H9 (cell line): ENCODE measurements at regions not wholly inside any gene's neighbourhood (a gene's known extent, or its start where the extent isn't known, plus 50 kb on each side); places are given as distances from the start of the nearest gene placed in this dataset.

Source experiments
- DNase-seq: peaks from one replicate; pipeline ENCODE4 v3.0.0-alpha.2; 2017
- H2AFZ ChIP-seq: one replicate; pipeline ENCODE4 v1.6.1; 2013; ENCODE audit warnings: mild to moderate bottlenecking, low read length, control low read depth, moderate library complexity
- H2AK5ac ChIP-seq: 2 replicates; pipeline ENCODE4 v1.6.1; 2013; ENCODE audit warnings: low read length, control low read depth, mixed read lengths; ENCODE audit not compliant: insufficient read length
- H2BK120ac ChIP-seq: one replicate; pipeline ENCODE4 v1.6.1; 2013; ENCODE audit warnings: low read depth, mild to moderate bottlenecking, low read length, control low read depth, inconsistent platforms; ENCODE audit not compliant: poor library complexity, severe bottlenecking
- H2BK12ac ChIP-seq: 2 replicates; pipeline ENCODE4 v1.6.1; 2013; ENCODE audit warnings: low read length, control low read depth, mixed read lengths, low read depth; ENCODE audit not compliant: insufficient read length
- H2BK15ac ChIP-seq: 2 replicates; pipeline ENCODE4 v1.6.1; 2013; ENCODE audit warnings: low read depth, low read length, control low read depth
- H2BK20ac ChIP-seq: one replicate; pipeline ENCODE4 v1.6.1; 2013; ENCODE audit warnings: low read depth, mild to moderate bottlenecking, low read length, control low read depth, inconsistent platforms; ENCODE audit not compliant: poor library complexity, severe bottlenecking
- H2BK5ac ChIP-seq: 2 replicates; pipeline ENCODE4 v1.6.1; 2013; ENCODE audit warnings: low read length, control low read depth, mixed read lengths; ENCODE audit not compliant: insufficient read length
- H3K14ac ChIP-seq: 2 replicates; pipeline ENCODE4 v1.6.1; 2013; ENCODE audit warnings: low read length, control low read depth; ENCODE audit not compliant: insufficient read depth
- H3K18ac ChIP-seq: 2 replicates; pipeline ENCODE4 v1.6.1; 2013; ENCODE audit warnings: low read depth, mild to moderate bottlenecking, mixed read lengths, low read length, control low read depth; ENCODE audit not compliant: insufficient read length
- H3K23ac ChIP-seq: 2 replicates; pipeline ENCODE4 v1.6.1; 2013; ENCODE audit warnings: low read length, control low read depth, mixed read lengths, low read depth; ENCODE audit not compliant: insufficient read length
- H3K23me2 ChIP-seq: 2 replicates; pipeline ENCODE4 v1.6.1; 2013; ENCODE audit warnings: low read depth, mild to moderate bottlenecking, mixed read lengths, low read length, control low read depth; ENCODE audit not compliant: insufficient read length, poor library complexity, severe bottlenecking
- H3K27ac ChIP-seq: 2 replicates; pipeline ENCODE4 v1.5.1; 2013; ENCODE audit warnings: low read length, control low read depth, mixed read lengths, low read depth; ENCODE audit not compliant: insufficient read length
- H3K27me3 ChIP-seq: 2 replicates; pipeline ENCODE4 v1.6.1; 2013; ENCODE audit warnings: low read length, control low read depth, inconsistent platforms; ENCODE audit not compliant: insufficient read depth
- H3K4ac ChIP-seq: 2 replicates; pipeline ENCODE4 v1.6.1; 2013; ENCODE audit warnings: low read depth, mild to moderate bottlenecking, control low read depth, inconsistent platforms, low read length, moderate library complexity
- H3K4me1 ChIP-seq: 2 replicates; pipeline ENCODE4 v1.6.1; 2013; ENCODE audit warnings: low read length, control low read depth, inconsistent platforms; ENCODE audit not compliant: insufficient read depth
- H3K4me2 ChIP-seq: 2 replicates; pipeline ENCODE4 v1.6.1; 2013; ENCODE audit warnings: low read length, control low read depth, mixed read lengths; ENCODE audit not compliant: insufficient read length, insufficient read depth
- H3K56ac ChIP-seq: 2 replicates; pipeline ENCODE4 v1.6.1; 2013; ENCODE audit warnings: low read depth, mild to moderate bottlenecking, mixed read lengths, low read length, control low read depth; ENCODE audit not compliant: insufficient read length
- H3K79me1 ChIP-seq: 2 replicates; pipeline ENCODE4 v1.6.1; 2013; ENCODE audit warnings: low read depth, mild to moderate bottlenecking, moderate library complexity, low read length, control low read depth, inconsistent platforms; ENCODE audit not compliant: insufficient read depth, poor library complexity, severe bottlenecking
- H3K79me2 ChIP-seq: 2 replicates; pipeline ENCODE4 v1.6.1; 2013; ENCODE audit warnings: low read length, control low read depth, inconsistent platforms; ENCODE audit not compliant: insufficient read depth
- H3K9ac ChIP-seq: 2 replicates; pipeline ENCODE4 v1.6.1; 2013; ENCODE audit warnings: low read length, control low read depth, mixed read lengths; ENCODE audit not compliant: insufficient read length; ENCODE audit errors: extremely low read depth
- H3K9me3 ChIP-seq: one replicate; pipeline ENCODE4 v1.6.1; 2013; ENCODE audit warnings: low read depth, low read length, inconsistent platforms; ENCODE audit not compliant: control insufficient read depth
- H3T11ph ChIP-seq: one replicate; pipeline ENCODE4 v1.6.1; 2013; ENCODE audit warnings: mild to moderate bottlenecking, low read length, control low read depth, inconsistent platforms
- H4K20me1 ChIP-seq: one replicate; pipeline ENCODE4 v1.6.1; 2013; ENCODE audit not compliant: control insufficient read depth, insufficient read length, insufficient read depth
- H4K5ac ChIP-seq: 2 replicates; pipeline ENCODE4 v1.6.1; 2013; ENCODE audit warnings: low read depth, mild to moderate bottlenecking, mixed read lengths, low read length, control low read depth; ENCODE audit not compliant: insufficient read length
- H4K8ac ChIP-seq: replicated peaks from 2 replicates; pipeline ENCODE4 v1.6.1; 2013; ENCODE audit warnings: low read length, control low read depth, mixed read lengths, low read depth; ENCODE audit not compliant: insufficient read length
- H4K91ac ChIP-seq: 2 replicates; pipeline ENCODE4 v1.6.1; 2013; ENCODE audit warnings: low read depth, mild to moderate bottlenecking, moderate library complexity, mixed read lengths, low read length, control low read depth; ENCODE audit not compliant: insufficient read length
- H3K27ac Mint-ChIP-seq, 3 experiments: 2 replicates in 2 of 3; 3 replicates in 1 of 3; pipeline ENCODE4 v1.8.0; 2020 to 2021; ENCODE audit warnings: mixed read lengths in 3 of 3, mild to moderate bottlenecking in 1 of 3, moderate library complexity in 1 of 3
- H3K27me3 Mint-ChIP-seq: 2 replicates; pipeline ENCODE4 v1.8.0; 2021; ENCODE audit warnings: low read depth, mild to moderate bottlenecking, moderate library complexity, mixed read lengths
- H3K36me3 Mint-ChIP-seq, 3 experiments: 2 replicates in 2 of 3; 3 replicates in 1 of 3; pipeline ENCODE4 v1.8.0; 2020 to 2021; ENCODE audit warnings: low read depth in 3 of 3, mixed read lengths in 3 of 3; ENCODE audit not compliant: insufficient read depth in 1 of 3
- H3K4me1 Mint-ChIP-seq, 2 experiments: 2 replicates each; pipeline ENCODE4 v1.8.0; 2020; ENCODE audit warnings: mixed read lengths in 2 of 2
- H3K4me3 Mint-ChIP-seq, 2 experiments: 2 replicates in 1 of 2; 3 replicates in 1 of 2; pipeline ENCODE4 v1.8.0; 2020 to 2021; ENCODE audit warnings: mild to moderate bottlenecking in 2 of 2, mixed read lengths in 2 of 2, moderate library complexity in 1 of 2
- H3K9me3 Mint-ChIP-seq, 2 experiments: 2 replicates in 1 of 2; 3 replicates in 1 of 2; pipeline ENCODE4 v1.8.0; 2020; ENCODE audit warnings: mild to moderate bottlenecking in 2 of 2, mixed read lengths in 2 of 2, moderate library complexity in 1 of 2
- CTCF ChIP-seq: fragments of 200-600 bp; sonication (generic); conservative IDR thresholded peaks from 3 replicates; pipeline ENCODE4 v1.8.0; 2021; ENCODE audit warnings: antibody characterized with exemption, mild to moderate bottlenecking
- WGBS: extraction: QIAGEN DNeasy Blood & Tissue Kit; methylation state at CpG from one replicate; pipeline ENCODE4 v1.1.7; 2013; ENCODE audit warnings: missing lambda C conversion rate, low lambda C conversion rate, mixed read lengths; ENCODE audit not compliant: insufficient read length; ENCODE audit errors: extremely low coverage; 5-methylcytosine and 5-hydroxymethylcytosine counted together

GRCh38 chr5:2493356-2493755 lies 258.1 kb downstream of the IRX2 start:
- Histone ChIP-seq H3K14ac (no peak overlapping the region), H3K79me1 (no peaks in the 10 kb centered on the region), H4K20me1 (no peaks in the 10 kb centered on the region), H3K4ac (no peak overlapping the region), H3T11ph (no peak overlapping the region), H3K4me2 (no peak overlapping the region), H4K91ac (no peak overlapping the region), H3K27ac (no peak overlapping the region), H3K9me3 (no peaks in the 10 kb centered on the region), H2BK120ac (no peak overlapping the region), H2AFZ (no peak overlapping the region), H2BK12ac (no peak overlapping the region), H2BK15ac (no peak overlapping the region), H2BK5ac (no peak overlapping the region), H3K56ac (no peak overlapping the region), H4K5ac (no peak overlapping the region), H4K8ac (no peak overlapping the region), H3K18ac (no peak overlapping the region), H3K23ac (no peak overlapping the region), H3K9ac (no peak overlapping the region), H2AK5ac (no peak overlapping the region), H2BK20ac (no peak overlapping the region), H3K23me2 (no peaks in the 10 kb centered on the region), H3K27me3 (no peaks in the 10 kb centered on the region), H3K79me2 (no peaks in the 10 kb centered on the region), H3K4me1 (no peaks in the 10 kb centered on the region)
- Mint-ChIP-seq H3K27ac (no peak overlapping the region), H3K4me3 (no peak overlapping the region), H3K9me3 (peaks cover 2 to 3% of the 10 kb centered on the region in 2 experiments; a peak in 3 of 5 replicates), H3K36me3 (peaks cover 0 to 1% (median 0%) of the 10 kb centered on the region in 3 experiments; a peak in 1 of 7 replicates), H3K4me1 (peaks cover 11 to 12% of the 10 kb centered on the region in 2 experiments), H3K27me3 (no peaks in the 10 kb centered on the region; the same call in 1 of the 2 replicates)
- no peak for TF ChIP-seq CTCF
- WGBS: no CpG with 5 or more reads among the region's 8 CpGs
- no peak for DNase-seq
